ENCODE measurements at regions not wholly inside any gene's neighbourhood (a gene's known extent, or its start where the extent isn't known, plus 50 kb on each side); places are given as distances from the start of the nearest gene placed in this dataset.
"Not testable (repeated sequence)": the region's sequence is repeated elsewhere in the genome, so short reads cannot be mapped to it uniquely, and the experiment has no call there.

- Histone ChIP-seq H3K27ac (no peak overlapping the region), H3K36me3 (no peaks in the 10 kb centered on the region), H3K4me1 (no peaks in the 10 kb centered on the region), H3K4me3 (no peak overlapping the region), H3K9me3 (peaks cover 0 to 4% of the 10 kb centered on the region in 2 donors), H3K27me3 (no peaks in the 10 kb centered on the region)
- intact Hi-C loops (cut with DNase I; ENCODE audit: low total_unique reads), result no loop called here
- TF ChIP-seq POLR2A (IDR thresholded peaks at IDR 0.05) (no peak), POLR2AphosphoS5 (IDR thresholded peaks at IDR 0.05) (no peak), CTCF (IDR thresholded peaks at IDR 0.05) (no peak)
- DNase-seq (ENCODE audit: low spot score in 2 of 2), result no peak
These were observed 510.1 kb upstream of the SLC39A10 start for GRCh38 chr2:195146761-195147541.

- Histone ChIP-seq H3K36me3 (no peaks in the 10 kb centered on the region), H3K4me3 (no peak overlapping the region), H3K9me3 (peaks cover 0 to 4% of the 10 kb centered on the region in 2 donors), H3K27ac (no peak overlapping the region), H3K4me1 (no peaks in the 10 kb centered on the region), H3K27me3 (no peaks in the 10 kb centered on the region)
- intact Hi-C loops (cut with DNase I; ENCODE audit: low total_unique reads), result no loop called here
- TF ChIP-seq POLR2AphosphoS5 (IDR thresholded peaks at IDR 0.05) (no peak), CTCF (IDR thresholded peaks at IDR 0.05) (no peak), POLR2A (IDR thresholded peaks at IDR 0.05) (no peak)
- no peak for DNase-seq (ENCODE audit: low spot score in 2 of 2)
These were observed 518.6 kb upstream of the SLC39A10 start for GRCh38 chr2:195138435-195138834.

- H3K36me3 ChIP-seq; intact Hi-C loops (cut with DNase I; ENCODE audit: low total_unique reads); DNase-seq (ENCODE audit: low spot score in 2 of 2); H3K9me3 ChIP-seq; H3K4me1 ChIP-seq; H3K27ac ChIP-seq; H3K27me3 ChIP-seq; H3K4me3 ChIP-seq: not testable (repeated sequence)
These were observed 531.1 kb upstream of the SLC39A10 start for GRCh38 chr2:195125889-195126288.

GRCh38 chr2:195124391-195125079, 532.5 kb upstream of the SLC39A10 start:
- Histone ChIP-seq H3K4me3 (no peak overlapping the region), H3K4me1 (no peaks in the 10 kb centered on the region), H3K9me3 (no peaks in the 10 kb centered on the region), H3K36me3 (no peaks in the 10 kb centered on the region), H3K27me3 (no peaks in the 10 kb centered on the region), H3K27ac (no peak overlapping the region)
- no peak for DNase-seq (ENCODE audit: low spot score in 2 of 2)
- TF ChIP-seq POLR2AphosphoS5 (IDR thresholded peaks at IDR 0.05) (no peak), POLR2A (IDR thresholded peaks at IDR 0.05) (no peak)
- intact Hi-C loops (cut with DNase I; ENCODE audit: low total_unique reads), result no loop called here

GRCh38 chr2:195122653-195123052, 534.4 kb upstream of the SLC39A10 start:
- Histone ChIP-seq H3K27ac (no peak overlapping the region), H3K4me3 (no peak overlapping the region), H3K27me3 (no peaks in the 10 kb centered on the region), H3K9me3 (no peaks in the 10 kb centered on the region), H3K36me3 (no peaks in the 10 kb centered on the region), H3K4me1 (no peaks in the 10 kb centered on the region)
- intact Hi-C loops (cut with DNase I; ENCODE audit: low total_unique reads), result no loop called here
- DNase-seq (ENCODE audit: low spot score in 2 of 2), result no peak
- TF ChIP-seq POLR2A (IDR thresholded peaks at IDR 0.05) (no peak), CTCF (IDR thresholded peaks at IDR 0.05) (no peak), POLR2AphosphoS5 (IDR thresholded peaks at IDR 0.05) (no peak)

- Histone ChIP-seq H3K27ac (no peak overlapping the region), H3K36me3 (no peaks in the 10 kb centered on the region), H3K9me3 (no peaks in the 10 kb centered on the region), H3K27me3 (no peaks in the 10 kb centered on the region), H3K4me1 (no peaks in the 10 kb centered on the region), H3K4me3 (no peak overlapping the region)
- intact Hi-C loops (cut with DNase I; ENCODE audit: low total_unique reads), result no loop called here
- no peak for DNase-seq (ENCODE audit: low spot score in 2 of 2)
- no peak for TF ChIP-seq POLR2AphosphoS5 (IDR thresholded peaks at IDR 0.05)
- TF ChIP-seq CTCF (IDR thresholded peaks at IDR 0.05), result no peak
- no peak for TF ChIP-seq POLR2A (IDR thresholded peaks at IDR 0.05)
These were observed 535.7 kb upstream of the SLC39A10 start for GRCh38 chr2:195121341-195121740.

All from breast epithelium (tissue), 4 donors.